ENCODE measurements at regions not wholly inside any gene's neighbourhood (a gene's known extent, or its start where the extent isn't known, plus 50 kb on each side); places are given as distances from the start of the nearest gene placed in this dataset.

DNA sequence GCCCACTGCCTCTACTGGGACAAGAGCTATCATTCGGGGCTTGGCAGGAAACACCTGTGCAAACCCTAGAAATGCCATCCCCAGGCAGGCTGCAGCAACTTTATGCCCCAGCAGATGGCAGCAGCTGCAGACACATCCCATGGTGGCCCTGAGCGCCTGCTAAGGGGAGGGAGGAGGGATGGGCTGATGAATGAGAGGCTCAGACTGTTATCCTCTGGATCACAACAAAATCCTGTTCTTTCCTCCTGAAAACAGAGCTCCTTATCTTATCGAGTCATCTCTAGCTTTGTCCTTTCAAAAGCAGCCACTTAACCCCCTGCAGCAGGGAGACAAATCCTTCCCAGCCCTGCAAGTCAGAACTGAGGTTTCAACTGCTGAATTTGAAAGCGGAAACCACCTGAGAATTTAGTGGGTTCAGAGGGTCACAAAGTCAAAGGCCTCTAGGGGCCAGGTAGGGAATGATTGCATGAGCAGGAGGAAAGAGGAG, 90.6 kb upstream of the PROK2 start:
- no peak for TF ChIP-seq POLR2A (IDR thresholded peaks at IDR 0.05)
- TF ChIP-seq, protein P1, sequence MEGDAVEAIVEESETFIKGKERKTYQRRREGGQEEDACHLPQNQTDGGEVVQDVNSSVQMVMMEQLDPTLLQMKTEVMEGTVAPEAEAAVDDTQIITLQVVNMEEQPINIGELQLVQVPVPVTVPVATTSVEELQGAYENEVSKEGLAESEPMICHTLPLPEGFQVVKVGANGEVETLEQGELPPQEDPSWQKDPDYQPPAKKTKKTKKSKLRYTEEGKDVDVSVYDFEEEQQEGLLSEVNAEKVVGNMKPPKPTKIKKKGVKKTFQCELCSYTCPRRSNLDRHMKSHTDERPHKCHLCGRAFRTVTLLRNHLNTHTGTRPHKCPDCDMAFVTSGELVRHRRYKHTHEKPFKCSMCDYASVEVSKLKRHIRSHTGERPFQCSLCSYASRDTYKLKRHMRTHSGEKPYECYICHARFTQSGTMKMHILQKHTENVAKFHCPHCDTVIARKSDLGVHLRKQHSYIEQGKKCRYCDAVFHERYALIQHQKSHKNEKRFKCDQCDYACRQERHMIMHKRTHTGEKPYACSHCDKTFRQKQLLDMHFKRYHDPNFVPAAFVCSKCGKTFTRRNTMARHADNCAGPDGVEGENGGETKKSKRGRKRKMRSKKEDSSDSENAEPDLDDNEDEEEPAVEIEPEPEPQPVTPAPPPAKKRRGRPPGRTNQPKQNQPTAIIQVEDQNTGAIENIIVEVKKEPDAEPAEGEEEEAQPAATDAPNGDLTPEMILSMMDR (IDR thresholded peaks at IDR 0.05), result peak; percentile 79 to 85 (median 82)
- TF ChIP-seq EP300 (IDR thresholded peaks at IDR 0.05), result no peak
